ENCODE measurements at regions not wholly inside any gene's neighbourhood (a gene's known extent, or its start where the extent isn't known, plus 50 kb on each side); places are given as distances from the start of the nearest gene placed in this dataset.

DNA sequence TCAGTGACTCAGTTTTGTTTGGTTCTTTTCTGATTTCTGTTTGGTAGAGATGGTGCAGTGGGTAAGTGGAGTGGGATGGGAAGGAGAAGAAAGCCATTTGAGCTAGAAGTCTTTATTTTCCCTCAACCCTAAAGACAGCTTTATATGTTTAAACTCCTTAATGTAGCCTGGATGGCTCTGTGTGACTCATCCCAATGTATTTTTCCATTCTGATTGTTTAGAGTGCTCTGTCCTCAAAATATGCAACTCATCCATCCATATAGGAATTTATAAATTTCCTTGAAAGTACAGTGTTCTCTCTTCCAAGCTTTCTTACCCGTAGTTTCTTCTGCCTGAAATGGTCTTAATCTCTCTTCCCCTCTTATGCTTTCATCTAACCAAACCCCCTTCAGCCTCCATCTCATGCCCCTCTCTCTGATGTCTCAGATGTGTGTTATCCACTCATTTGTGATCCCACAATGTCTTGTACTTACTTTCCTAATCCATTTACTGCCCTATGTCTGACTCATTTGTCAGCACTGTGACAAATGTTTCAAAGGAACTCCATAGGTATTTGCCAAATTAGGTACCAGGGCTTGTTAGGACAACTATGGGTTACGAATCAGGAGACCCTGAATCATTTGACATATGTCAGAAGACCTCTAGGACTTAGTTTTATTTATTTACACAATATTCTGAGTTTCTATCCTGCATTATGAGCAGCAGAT is 217.5 kb upstream of the SGCD start:
- no peak for FAIRE-seq
- no peak for DNase-seq (ENCODE audit: low spot score)

DNA sequence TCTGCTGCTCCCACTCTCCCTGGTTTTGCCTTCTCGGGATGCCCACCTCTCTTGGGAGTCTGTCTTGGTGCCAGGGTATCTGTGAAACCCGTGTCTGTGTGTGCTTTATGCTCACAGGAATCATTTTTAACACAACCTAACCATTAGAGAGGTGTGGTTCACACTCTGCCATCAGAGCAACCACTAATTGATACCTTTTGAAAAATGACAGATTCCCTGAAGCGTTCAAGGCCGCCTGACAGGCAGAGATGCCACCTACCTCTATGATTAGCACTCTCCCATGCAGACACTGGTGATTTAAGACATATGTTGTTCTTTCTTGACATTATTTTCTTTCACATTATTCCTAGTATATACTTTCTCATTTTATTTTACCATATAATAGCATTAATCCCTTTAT is 207.3 kb upstream of the SGCD start:
- FAIRE-seq (no peak), DNase-seq (ENCODE audit: low spot score) (no peak)

DNA sequence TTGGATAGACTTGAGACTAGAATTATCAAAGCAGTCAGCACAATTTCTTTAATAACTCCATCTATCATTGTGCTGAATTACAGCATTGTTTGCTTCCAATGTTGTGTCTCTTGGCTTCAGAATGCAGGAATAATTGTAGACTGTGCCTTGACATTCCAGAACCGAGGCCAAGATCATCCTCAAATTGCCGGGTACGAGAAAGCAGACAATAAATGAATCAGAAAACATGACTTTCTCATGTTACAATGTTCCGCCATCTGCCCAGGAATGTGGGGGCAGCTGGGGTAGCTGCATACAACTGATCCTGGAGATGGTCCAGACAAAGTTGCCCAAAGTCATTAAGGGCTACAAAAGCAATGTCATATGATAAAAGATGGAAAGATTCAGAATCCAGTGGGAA is 206.2 kb upstream of the SGCD start:
- DNase-seq (ENCODE audit: low spot score) (peak; percentile 15), FAIRE-seq (no peak)

DNA sequence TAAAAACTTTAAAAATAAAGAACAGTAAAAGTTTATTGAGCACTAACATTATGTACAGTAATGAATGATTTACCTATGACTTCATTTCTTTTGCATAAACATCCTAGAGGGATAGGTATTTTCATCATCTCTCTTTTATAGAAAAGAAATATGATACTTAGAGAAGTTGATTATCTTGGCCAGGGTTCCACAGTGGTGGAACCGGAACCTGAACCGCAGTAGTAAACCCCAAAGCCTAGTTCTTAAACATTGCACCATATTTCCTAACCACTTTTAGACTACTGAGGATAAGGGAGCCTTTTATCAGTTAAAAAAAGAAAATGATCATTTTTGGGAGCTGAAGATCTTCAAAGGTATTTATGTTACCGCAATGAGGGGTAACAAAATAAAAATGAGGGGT is 205.7 kb upstream of the SGCD start:
- DNase-seq (ENCODE audit: low spot score) (no peak), FAIRE-seq (no peak)

DNA sequence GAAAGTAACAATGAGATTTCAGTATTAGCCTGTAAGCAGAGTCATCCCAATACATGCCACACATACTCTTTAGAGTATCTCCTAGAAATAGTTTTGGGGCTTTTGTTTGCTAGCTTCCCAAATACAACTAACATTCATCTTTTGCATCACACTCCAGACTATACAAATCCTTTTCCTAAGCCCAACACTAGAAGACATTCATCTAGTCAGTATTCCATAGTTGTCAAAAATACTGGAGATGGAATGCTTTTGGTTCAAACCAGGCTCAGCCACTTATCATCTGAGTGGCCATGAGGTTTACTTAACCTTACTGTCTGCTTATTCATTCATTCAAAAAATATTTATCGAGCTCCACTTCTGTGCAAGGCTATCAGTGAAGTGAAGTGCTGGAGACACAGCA is 205.1 kb upstream of the SGCD start:
- FAIRE-seq, result no peak

DNA sequence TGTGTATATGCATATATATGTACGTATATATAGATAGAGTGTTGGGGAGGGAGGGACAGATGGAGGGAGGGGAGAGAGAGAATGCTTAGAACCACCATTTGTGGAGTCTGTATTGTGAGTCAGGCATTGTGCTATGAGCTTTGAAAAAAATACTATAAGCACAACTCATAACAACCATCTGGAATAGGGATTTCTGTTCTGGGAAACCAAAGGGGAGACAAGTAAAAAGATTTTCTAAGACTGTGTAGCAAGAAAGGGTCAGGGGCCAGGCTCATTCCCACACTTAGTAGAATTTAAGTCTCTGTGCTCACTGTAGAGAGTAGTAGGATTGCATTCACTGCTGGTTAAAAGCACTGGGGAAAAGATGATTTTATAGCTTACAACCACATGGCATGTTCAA is 202.3 kb upstream of the SGCD start:
- DNase-seq (ENCODE audit: low spot score) (no peak), FAIRE-seq (no peak)

More for the DNA sequence above, 205.1 kb upstream of the SGCD start:
- no peak for DNase-seq (ENCODE audit: low spot score)

DNA sequence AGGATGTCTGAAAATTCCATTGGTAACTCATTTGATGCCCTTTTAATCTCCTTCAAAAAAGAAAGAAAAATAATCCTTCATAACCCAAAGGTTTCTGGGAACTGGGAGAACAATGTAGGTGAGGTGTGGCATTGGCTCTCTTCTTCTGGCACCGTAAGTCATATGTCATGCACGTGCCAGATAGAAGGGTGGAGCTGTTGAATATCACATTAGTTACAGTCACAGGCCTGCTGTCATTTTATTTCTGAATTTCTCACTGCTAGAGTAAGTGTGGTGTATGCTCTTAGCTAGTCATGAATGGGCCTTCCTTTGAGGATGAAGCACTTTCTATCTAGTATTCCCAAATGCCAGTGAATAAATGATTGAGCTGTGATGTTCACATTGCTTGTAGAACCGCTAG is 201.8 kb upstream of the SGCD start:
- FAIRE-seq (no peak), DNase-seq (ENCODE audit: low spot score) (no peak)

DNA sequence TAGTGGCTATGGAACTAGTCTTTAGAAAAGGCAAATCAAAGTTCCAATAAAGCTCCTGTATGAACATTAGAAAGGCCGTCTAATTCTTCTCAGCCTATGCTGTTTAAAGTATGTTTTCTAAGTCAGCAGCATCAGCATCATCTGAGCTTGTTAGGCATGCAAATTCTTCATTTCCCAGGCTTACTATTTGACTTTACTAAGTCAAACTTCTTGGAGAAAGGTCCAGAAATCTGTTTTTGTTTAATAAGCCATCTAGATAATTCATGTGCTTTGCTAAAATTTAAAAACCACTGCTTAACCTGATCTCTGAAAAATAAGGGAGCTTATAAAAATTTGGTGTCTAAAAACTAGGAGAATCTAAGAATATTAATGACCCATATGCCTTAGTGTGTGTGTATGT is 200.2 kb upstream of the SGCD start:
- DNase-seq (ENCODE audit: low spot score) (no peak), FAIRE-seq (no peak)

DNA sequence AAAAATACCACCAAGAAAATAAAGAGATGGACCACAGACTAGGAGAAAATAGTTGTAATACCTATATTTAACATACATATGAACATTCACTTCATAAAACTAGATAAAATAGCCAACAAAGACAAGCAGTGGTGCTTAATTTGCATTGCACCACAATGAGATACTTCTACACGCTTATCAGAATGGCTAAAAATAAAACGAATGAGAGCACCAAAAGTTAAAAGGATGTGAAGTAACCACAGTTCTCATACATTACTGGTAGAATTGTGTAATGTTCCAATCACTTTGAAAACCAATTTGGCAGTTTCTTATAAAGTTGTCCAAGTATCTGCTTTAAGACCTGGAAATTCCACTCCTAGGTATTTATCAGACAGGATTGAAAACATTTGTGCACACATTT is 198.9 kb upstream of the SGCD start:
- no peak for FAIRE-seq
- no peak for DNase-seq (ENCODE audit: low spot score)

DNA sequence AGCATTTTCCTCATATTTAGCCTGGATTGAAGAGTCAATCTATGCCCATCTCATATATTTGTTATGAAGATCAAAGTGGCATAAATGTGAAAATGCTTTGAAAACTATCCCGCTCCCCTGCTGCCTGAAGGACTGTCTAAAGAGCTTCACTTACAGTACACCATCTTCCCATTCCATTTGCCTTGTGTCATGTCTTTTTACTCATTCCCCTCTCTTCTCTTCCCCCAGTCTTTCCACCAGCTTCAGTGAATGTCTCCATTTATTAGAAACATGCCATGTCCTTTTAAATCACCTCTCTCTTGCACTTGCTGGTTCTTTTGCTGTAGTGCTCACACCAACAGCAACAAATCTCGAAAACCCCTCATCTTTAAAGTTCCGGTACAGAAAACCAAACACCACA is 192.7 kb upstream of the SGCD start:
- no peak for FAIRE-seq
- no peak for DNase-seq (ENCODE audit: low spot score)

DNA sequence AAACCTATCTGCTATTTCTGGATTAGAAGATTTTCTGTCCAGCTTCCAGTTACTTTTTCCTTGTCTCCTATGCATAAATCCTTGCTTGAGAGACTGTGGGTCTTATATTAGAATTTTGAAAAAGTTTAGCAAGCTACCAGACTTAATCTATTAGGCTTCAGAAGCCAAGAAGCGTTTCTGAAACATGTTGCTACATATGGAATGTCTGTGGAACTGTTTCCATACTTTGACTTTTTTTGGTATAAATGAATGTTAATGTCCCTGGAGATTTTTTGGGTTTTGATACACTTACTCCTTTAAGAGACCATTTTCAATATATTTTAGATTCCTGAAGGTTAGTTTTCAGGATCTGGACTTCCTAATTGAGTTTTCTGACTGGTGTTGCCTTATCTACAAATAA is 191.4 kb upstream of the SGCD start:
- no peak for FAIRE-seq
- no peak for DNase-seq (ENCODE audit: low spot score)

DNA sequence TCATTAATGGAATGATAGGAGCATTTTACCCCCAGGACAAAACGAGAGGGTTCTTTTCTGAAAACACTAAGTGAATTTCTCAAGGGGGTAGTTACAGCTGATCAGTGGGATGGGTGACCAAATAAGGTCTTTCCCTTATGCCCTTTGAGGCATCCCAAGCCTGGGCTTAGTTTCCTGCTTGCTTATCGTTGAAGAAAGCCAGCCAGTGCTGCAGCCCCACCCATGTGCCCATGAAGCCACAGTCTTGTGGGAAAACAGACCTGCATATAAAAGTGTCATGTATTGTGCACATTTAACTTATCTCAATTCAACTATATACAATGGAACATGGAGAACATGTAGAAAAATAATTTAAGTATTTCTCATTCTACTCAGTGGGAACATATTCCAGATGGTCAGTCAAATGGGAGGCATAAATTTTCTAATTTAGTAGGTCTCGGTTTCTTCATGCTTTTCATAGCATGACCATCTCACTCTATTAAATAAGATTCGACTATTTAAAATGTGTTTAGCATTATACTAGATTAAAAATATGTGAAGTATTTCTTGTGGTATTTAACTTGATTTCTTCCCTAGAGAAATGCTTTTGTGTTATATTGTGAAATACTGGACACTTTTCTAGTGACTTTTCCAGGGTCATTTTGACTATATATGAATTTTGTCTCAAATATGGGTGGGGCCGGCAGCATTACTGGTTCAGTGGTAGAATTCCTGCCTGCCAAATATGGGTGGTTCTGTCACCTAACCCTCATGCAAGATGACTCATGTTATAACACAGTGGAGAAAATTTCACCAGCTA is 189.7 kb upstream of the SGCD start:
- DNase-seq (ENCODE audit: low spot score) (no peak), FAIRE-seq (no peak)

DNA sequence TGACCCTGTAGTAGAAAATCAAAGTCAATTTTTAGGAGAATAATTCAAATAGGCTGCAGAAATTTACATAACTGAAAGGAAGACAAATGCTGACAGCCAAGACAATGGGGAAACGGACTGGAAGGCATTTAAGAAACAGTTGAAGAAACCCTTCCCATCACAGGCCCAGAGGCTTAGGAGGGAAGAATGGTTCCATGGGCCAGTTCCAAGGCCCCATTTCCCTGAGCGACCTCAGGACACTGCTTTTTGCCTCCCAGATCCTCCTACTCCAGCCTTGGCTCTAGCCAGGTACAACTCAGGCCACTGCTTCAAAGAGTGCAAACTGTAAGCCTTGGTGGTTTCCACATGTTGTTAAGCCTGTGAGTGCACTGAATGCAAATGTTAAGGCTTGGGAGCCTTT is 184.1 kb upstream of the SGCD start:
- DNase-seq (ENCODE audit: low spot score), result no peak
- FAIRE-seq, result no peak

DNA sequence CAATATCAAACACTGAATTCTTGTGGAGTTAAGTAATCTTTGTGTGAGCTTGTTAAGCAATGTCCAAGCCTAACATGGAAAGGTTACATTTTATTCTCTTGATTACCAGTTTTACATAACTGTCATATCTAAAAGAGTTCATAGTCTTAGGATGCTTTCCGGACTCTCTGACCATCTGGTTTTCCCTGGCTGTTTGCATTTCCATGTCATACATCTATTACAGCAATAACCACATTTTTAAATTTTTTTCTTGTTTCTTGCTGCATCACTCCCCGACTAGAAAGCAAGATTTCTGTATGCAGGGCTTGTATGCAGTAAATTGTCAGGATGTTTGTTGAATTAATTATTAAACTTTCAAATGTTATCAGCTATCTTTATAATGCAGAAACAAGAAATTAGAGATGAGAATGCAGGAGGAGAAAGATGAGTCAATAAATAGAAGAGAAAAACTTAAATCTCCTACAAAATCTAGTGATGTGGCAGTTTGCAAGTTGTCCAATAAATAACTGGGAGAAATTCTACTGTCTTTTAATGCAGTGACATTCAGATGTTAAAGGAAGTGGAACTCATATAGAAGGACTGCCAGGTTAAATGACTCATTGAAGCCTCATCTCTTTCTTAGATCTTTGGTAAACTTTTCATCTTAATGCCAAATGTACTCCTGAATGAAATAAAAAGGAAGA is 179.6 kb upstream of the SGCD start:
- DNase-seq (ENCODE audit: low spot score), result peak; percentile 28
- FAIRE-seq, result no peak

DNA sequence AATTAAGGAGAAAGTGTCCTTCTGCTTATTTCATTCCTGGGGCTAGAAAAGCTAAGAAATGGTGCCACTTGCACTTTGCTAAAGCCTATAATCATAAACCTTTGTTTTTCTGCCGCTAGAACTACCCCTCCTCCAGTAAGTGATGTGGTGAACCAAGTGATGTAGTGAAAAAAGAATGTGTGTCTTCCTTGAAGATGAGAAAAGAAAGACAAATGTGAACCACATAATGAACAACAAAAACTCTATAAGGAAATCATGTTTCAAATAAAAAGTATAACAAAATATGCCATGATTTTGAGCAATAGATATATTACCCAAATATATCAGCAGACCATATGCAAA is 179.0 kb upstream of the SGCD start:
- DNase-seq (ENCODE audit: low spot score) (peak; percentile 14), FAIRE-seq (no peak)

DNA sequence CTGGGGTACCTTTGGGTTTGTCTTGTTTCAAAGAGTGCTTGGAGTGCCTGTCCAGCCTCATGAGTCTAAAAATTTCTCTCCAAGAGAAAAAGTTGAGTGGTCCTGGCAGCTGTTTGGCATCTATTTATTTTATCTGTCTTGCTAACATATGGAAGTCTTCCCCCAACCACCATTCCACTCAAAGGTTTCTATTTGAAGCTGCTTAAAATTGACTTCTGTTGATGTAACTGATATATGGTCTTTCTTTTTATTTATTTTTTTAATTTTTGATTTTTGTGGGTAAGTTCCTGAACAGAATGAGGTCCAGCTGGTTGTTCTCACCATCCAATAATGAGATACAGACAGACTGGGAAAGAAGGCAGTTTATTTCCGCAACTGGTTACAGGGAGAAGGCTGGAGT is 178.7 kb upstream of the SGCD start:
- DNase-seq (ENCODE audit: low spot score) (no peak), FAIRE-seq (no peak)

DNA sequence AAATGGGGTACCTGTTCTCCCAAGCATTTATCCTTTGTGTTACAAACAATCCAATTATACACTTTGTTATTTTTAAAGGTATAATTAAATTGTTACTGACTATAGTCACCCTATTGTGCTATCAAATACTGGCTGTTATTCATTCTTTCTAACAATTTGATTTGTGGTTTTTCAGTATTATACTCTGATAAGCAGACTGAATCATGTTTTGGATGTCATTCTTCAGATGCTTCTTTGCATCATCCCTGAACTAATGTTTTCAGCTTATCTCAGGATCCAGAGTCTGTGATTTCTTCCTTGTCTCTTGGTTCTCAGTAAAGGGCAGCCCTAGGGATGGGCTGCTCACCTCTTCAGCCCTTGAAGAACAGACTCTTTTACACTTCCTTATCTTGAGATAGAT is 177.8 kb upstream of the SGCD start:
- FAIRE-seq (no peak), DNase-seq (ENCODE audit: low spot score) (no peak)

DNA sequence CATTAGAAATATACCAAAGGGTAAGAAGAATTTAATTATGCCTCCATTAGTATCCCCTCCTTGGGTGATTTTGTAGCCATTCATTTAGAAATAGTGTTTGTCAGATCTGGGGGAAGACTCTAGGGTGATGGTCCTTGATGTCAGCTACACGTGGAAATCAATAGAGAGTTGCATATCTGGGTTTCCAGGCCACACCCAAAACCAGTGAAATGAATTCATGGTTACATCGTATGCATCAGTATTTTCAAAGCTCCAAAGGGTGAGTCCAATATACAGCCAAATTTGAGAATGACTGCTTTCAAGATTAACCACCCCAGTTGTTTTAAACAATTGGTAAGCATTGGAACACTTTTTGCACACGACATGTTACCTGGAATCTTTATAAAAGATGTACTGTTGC is 173.4 kb upstream of the SGCD start:
- FAIRE-seq (no peak), DNase-seq (ENCODE audit: low spot score) (no peak)

DNA sequence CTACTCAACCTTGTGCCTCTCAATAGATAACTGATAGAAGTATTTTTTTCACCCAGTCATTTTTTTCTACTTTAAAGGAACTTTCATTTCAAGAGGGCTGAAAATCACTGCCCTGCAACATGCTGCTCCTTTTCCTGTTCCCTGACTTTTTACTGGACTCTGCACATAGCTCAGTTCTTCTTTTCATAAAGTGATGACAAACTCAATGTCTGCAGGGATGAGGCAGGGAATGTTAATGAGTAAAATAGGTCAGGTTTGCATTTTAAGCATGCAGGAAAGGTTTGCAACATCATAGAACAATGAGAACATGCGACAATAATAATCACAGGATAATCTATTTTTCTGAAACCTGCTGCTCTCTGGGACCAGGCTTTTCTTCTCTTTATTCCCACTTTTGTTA is 172.2 kb upstream of the SGCD start:
- DNase-seq (ENCODE audit: low spot score) (no peak), FAIRE-seq (no peak)

DNA sequence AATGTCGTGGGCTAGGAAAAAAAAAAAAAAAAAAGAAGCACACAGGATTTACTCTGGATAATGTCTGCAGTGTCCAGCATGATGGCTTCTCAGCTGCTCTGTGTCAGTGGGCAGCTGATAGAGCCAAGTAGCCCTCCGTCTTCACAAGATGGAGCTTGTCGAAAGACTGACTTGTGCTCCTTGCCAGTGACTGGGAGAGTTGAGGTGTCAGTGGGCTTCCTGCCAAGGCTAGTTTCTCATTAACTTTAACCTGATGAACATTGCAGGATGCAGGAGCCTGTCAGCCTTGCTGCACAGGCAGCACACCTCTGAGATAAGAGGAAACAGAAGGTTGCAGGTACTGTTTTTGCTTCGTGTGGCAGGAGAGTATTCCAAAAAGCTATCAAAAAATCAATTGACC is 171.4 kb upstream of the SGCD start:
- DNase-seq (ENCODE audit: low spot score), result no peak
- FAIRE-seq, result no peak

DNA sequence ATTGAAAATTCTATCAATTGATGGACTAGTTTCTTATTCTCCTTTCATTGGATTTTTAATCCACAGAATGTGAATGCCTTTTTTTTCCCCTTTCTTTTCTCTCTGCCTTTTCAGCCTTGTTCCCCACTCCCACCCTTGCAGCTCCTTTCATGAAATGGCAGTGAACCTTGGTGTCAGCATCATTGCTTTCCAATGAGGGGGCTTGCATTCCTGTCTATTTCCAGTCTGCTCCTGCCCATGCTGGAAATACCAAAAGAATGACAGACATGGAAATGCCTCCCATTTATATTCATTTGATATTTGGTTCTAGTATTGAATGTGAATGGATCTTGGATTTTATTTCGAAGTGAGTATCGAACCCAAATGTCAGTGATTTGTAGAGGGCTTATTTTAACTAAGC is 162.7 kb upstream of the SGCD start:
- no peak for FAIRE-seq
- DNase-seq (ENCODE audit: low spot score), result no peak

DNA sequence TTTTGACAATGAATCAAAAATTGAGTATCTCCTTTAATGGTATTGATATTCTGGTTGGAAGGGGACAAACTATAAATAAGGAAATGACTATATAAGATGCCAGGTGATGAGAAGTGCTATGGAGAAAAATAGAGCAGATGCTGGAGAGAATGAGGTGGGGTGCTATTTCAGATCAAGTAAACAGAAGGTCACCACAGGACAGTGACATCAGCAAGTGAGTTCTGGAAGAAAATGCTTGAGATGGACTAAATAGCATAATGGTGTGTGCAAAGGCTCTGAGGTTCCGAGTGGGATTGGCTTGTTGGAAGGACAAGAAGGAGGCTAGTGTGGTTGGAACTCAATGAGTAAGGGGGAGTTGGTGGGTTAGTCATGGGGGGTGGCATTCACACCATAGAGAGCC is 157.5 kb upstream of the SGCD start:
- DNase-seq (ENCODE audit: low spot score) (no peak), FAIRE-seq (no peak)
